Fibroblast of lung (primary cell): ENCODE measurements at regions not wholly inside any gene's neighbourhood (a gene's known extent, or its start where the extent isn't known, plus 50 kb on each side); places are given as distances from the start of the nearest gene placed in this dataset.

Experiments used
- DNase-seq, 2 donors: peaks; one replicate each; pipeline versions ENCODE4 v3.0.0 to v3.0.0-alpha.2; 2010; ENCODE audit warnings: low read depth in 2 of 2
- H2AFZ ChIP-seq: 2 replicates; pipeline ENCODE4 v1.5.1; 2012; ENCODE audit warnings: low read length, control low read depth, inconsistent platforms
- H3K27ac ChIP-seq: 2 replicates; pipeline ENCODE4 v1.5.1; 2011; ENCODE audit warnings: low read length, control low read depth; ENCODE audit not compliant: insufficient read depth
- H3K27me3 ChIP-seq: 2 replicates; pipeline ENCODE4 v1.5.1; 2011; ENCODE audit warnings: mild to moderate bottlenecking, low read length; ENCODE audit not compliant: control insufficient read depth, insufficient read depth
- H3K36me3 ChIP-seq: 2 replicates; pipeline ENCODE4 v1.5.1; 2011; ENCODE audit warnings: low read length; ENCODE audit not compliant: control insufficient read depth, insufficient read depth
- H3K4me1 ChIP-seq: 2 replicates; pipeline ENCODE4 v1.5.1; 2011; ENCODE audit warnings: low read length; ENCODE audit not compliant: control insufficient read depth, insufficient read depth; ENCODE audit errors: extremely low read depth
- H3K4me2 ChIP-seq: 2 replicates; pipeline ENCODE4 v1.5.1; 2011; ENCODE audit warnings: low read length, control low read depth; ENCODE audit not compliant: insufficient read depth; ENCODE audit errors: extremely low read depth
- H3K4me3 ChIP-seq, 4 experiments: fragments of 200-600 bp in 1 of 4; sonication (generic) in 1 of 4; replicated peaks in 1 of 4; 2 replicates each; pipeline ENCODE4 v1.5.1; 2011 to 2016; ENCODE audit warnings: low read length in 4 of 4, low read depth in 3 of 4, mild to moderate bottlenecking in 3 of 4, control low read depth in 2 of 4, inconsistent platforms in 1 of 4, mixed read lengths in 1 of 4; ENCODE audit not compliant: insufficient read depth in 1 of 4; ENCODE audit errors: control extremely low read depth in 1 of 4
- H3K79me2 ChIP-seq: 2 replicates; pipeline ENCODE4 v1.5.1; 2012; ENCODE audit warnings: mild to moderate bottlenecking, low read length, inconsistent platforms; ENCODE audit not compliant: control insufficient read depth, insufficient read depth
- H3K9ac ChIP-seq: 2 replicates; pipeline ENCODE4 v1.5.1; 2011; ENCODE audit warnings: mild to moderate bottlenecking, low read length, control low read depth; ENCODE audit not compliant: insufficient read depth
- H3K9me3 ChIP-seq: 2 replicates; pipeline ENCODE4 v1.5.1; 2012; ENCODE audit warnings: low read depth, low read length; ENCODE audit not compliant: control insufficient read depth, insufficient read depth
- H4K20me1 ChIP-seq: 2 replicates; pipeline ENCODE4 v1.5.1; 2011; ENCODE audit warnings: low read length; ENCODE audit not compliant: control insufficient read depth, insufficient read depth; ENCODE audit errors: extremely low read depth
- CTCF ChIP-seq, 2 donors: IDR thresholded peaks in 1 of 2; conservative IDR thresholded peaks in 1 of 2; 1 replicate in 1 of 2; 2 replicates in 1 of 2; pipeline ENCODE4 v1.5.1; 2011 to 2012; ENCODE audit warnings: low read length in 2 of 2, control low read depth in 1 of 2, inconsistent platforms in 1 of 2, low read depth in 1 of 2, mild to moderate bottlenecking in 1 of 2
- EZH2 ChIP-seq: IDR thresholded peaks from 2 replicates; pipeline ENCODE4 v1.5.1; 2012; ENCODE audit warnings: low read length, control low read depth, mild to moderate bottlenecking; ENCODE audit errors: missing control alignments

- H3K4me1 ChIP-seq: no peaks in the 10 kb centered on the region
- H4K20me1 ChIP-seq: no peaks in the 10 kb centered on the region
- TF ChIP-seq CTCF (conservative IDR thresholded peaks at IDR 0.05 in 1 of 2, IDR thresholded peaks at IDR 0.05 in 1 of 2; ENCODE audit: low read depth in 1 of 2, low read length in 2 of 2) (no peak), EZH2 (no peak)
- no peaks in the 10 kb centered on the region for H3K79me2 ChIP-seq
- no peak overlapping the region for H3K27ac ChIP-seq
- no peaks in the 10 kb centered on the region for H3K9me3 ChIP-seq
- no peak overlapping the region for H3K9ac ChIP-seq
- H3K4me3 ChIP-seq: no peak overlapping the region
- H3K27me3 ChIP-seq: no peaks in the 10 kb centered on the region
- peak in 1 of 2 donors; percentile 88 for DNase-seq
- H3K36me3 ChIP-seq: no peaks in the 10 kb centered on the region
- no peak overlapping the region for H2AFZ ChIP-seq
- H3K4me2 ChIP-seq: no peak overlapping the region
Measured at GRCh38 chr14:83988275-83988674, 1541.7 kb upstream of the FLRT2 start.

GRCh38 chr14:83991666-83992065 is 1538.3 kb upstream of the FLRT2 start:
- no peaks in the 10 kb centered on the region for H3K27me3 ChIP-seq
- no peak for DNase-seq
- H3K36me3 ChIP-seq: no peaks in the 10 kb centered on the region
- H2AFZ ChIP-seq: no peak overlapping the region
- H4K20me1 ChIP-seq: no peaks in the 10 kb centered on the region
- H3K4me1 ChIP-seq: no peaks in the 10 kb centered on the region
- no peak overlapping the region for H3K4me3 ChIP-seq
- H3K27ac ChIP-seq: no peak overlapping the region
- no peak overlapping the region for H3K9ac ChIP-seq
- H3K4me2 ChIP-seq: no peak overlapping the region
- H3K9me3 ChIP-seq: no peaks in the 10 kb centered on the region
- no peaks in the 10 kb centered on the region for H3K79me2 ChIP-seq
- no peak for TF ChIP-seq EZH2
- TF ChIP-seq CTCF (conservative IDR thresholded peaks at IDR 0.05 in 1 of 2, IDR thresholded peaks at IDR 0.05 in 1 of 2; ENCODE audit: low read depth in 1 of 2, low read length in 2 of 2): no peak

GRCh38 chr14:83992857-83993256 is 1537.1 kb upstream of the FLRT2 start:
- no peak overlapping the region for H3K4me2 ChIP-seq
- no peak for TF ChIP-seq CTCF (conservative IDR thresholded peaks at IDR 0.05 in 1 of 2, IDR thresholded peaks at IDR 0.05 in 1 of 2; ENCODE audit: low read depth in 1 of 2, low read length in 2 of 2)
- no peak for TF ChIP-seq EZH2
- no peaks in the 10 kb centered on the region for H3K36me3 ChIP-seq
- H4K20me1 ChIP-seq: no peaks in the 10 kb centered on the region
- no peak overlapping the region for H3K27ac ChIP-seq
- H3K9me3 ChIP-seq: no peaks in the 10 kb centered on the region
- no peaks in the 10 kb centered on the region for H3K27me3 ChIP-seq
- H3K4me3 ChIP-seq: no peak overlapping the region
- no peak overlapping the region for H3K9ac ChIP-seq
- no peaks in the 10 kb centered on the region for H3K79me2 ChIP-seq
- no peak overlapping the region for H2AFZ ChIP-seq
- DNase-seq: peak; percentile 42 to 56
- H3K4me1 ChIP-seq: no peaks in the 10 kb centered on the region
